ENCODE measurements at regions not wholly inside any gene's neighbourhood (a gene's known extent, or its start where the extent isn't known, plus 50 kb on each side); places are given as distances from the start of the nearest gene placed in this dataset.

- Mint-ChIP-seq H3K27ac (no peak overlapping the region), H3K27me3 (ENCODE audit: insufficient read depth, low read depth, poor library complexity) (peaks cover 1% of the 10 kb centered on the region), H3K36me3 (ENCODE audit: low read depth) (peaks cover 3% of the 10 kb centered on the region; the same call in 1 of the 3 replicates), H3K4me3 (no peak overlapping the region), H3K4me1 (peaks cover 19% of the 10 kb centered on the region), H3K9me3 (peaks cover 10% of the 10 kb centered on the region)
- Histone ChIP-seq H3K9me2 (ENCODE audit: insufficient read depth) (peaks cover 6% of the 10 kb centered on the region; the same call in 1 of the 2 replicates), H2AFZ (peak overlapping the region; percentile 69; the same call in 1 of the 2 replicates), H3K79me2 (replicated peaks; ENCODE audit: insufficient read depth) (no peaks in the 10 kb centered on the region), H3K4me3 (no peak overlapping the region), H3K36me3 (ENCODE audit: insufficient read depth) (no peaks in the 10 kb centered on the region), H3K27me3 (ENCODE audit: insufficient read depth) (no peaks in the 10 kb centered on the region), H3F3A (replicated peaks; ENCODE audit: low read depth) (no peaks in the 10 kb centered on the region), H3K27ac (ENCODE audit: low read depth) (no peak overlapping the region), H3K4me1 (ENCODE audit: insufficient read depth) (peaks cover 19% of the 10 kb centered on the region), H4K20me1 (replicated peaks; ENCODE audit: insufficient read depth) (no peaks in the 10 kb centered on the region), H3K4me2 (peak overlapping the region; percentile 44)
- ATAC-seq, result no peak
- no peak for DNase-seq (ENCODE audit: low spot score)
- TF ChIP-seq STAT1 (IDR thresholded peaks at IDR 0.05; ENCODE audit: unreplicated experiment) (no peak), EZH2 (IDR thresholded peaks at IDR 0.05; ENCODE audit: low read depth, unreplicated experiment) (no peak), JUNB (IDR thresholded peaks at IDR 0.05; ENCODE audit: unreplicated experiment) (no peak), CTCF (conservative IDR thresholded peaks at IDR 0.05; ENCODE audit: low read depth in 2 of 2) (no peak), ZNF114 (CRISPR knock-in tag; IDR thresholded peaks at IDR 0.05) (no peak), ZNF331 (CRISPR knock-in tag; IDR thresholded peaks at IDR 0.05; ENCODE audit: low read depth) (no peak), EZH2phosphoT487 (IDR thresholded peaks at IDR 0.05; ENCODE audit: unreplicated experiment) (no peak), CREB1 (CRISPR knock-in tag; IDR thresholded peaks at IDR 0.05; ENCODE audit: low read depth) (no peak), POLR2AphosphoS5 (IDR thresholded peaks at IDR 0.05; ENCODE audit: low read depth) (no peak), NANOG (IDR thresholded peaks at IDR 0.05; ENCODE audit: borderline replicate concordance) (no peak), ZNF462 (CRISPR knock-in tag; IDR thresholded peaks at IDR 0.05) (no peak), ETS1 (IDR thresholded peaks at IDR 0.05) (no peak), REST (IDR thresholded peaks at IDR 0.05; ENCODE audit: unreplicated experiment) (no peak)
Observed at GRCh38 chr12:118682656-118683055, 298.7 kb upstream of the SRRM4 start.

Measured in GM23338 (cell line).